Thyroid gland (tissue), 4 donors: ENCODE measurements at regions not wholly inside any gene's neighbourhood (a gene's known extent, or its start where the extent isn't known, plus 50 kb on each side); places are given as distances from the start of the nearest gene placed in this dataset.

Experiments
- DNase-seq, 2 donors: peaks; one replicate each; pipeline ENCODE4 v3.0.0-alpha.2; 2019
- H3K27ac ChIP-seq, 3 donors: fragments of 200-600 bp; sonication (generic); 1 replicate in 2 of 3; 2 replicates in 1 of 3; pipeline ENCODE4 v1.5.1; 2016 to 2019; ENCODE audit warnings: mild to moderate bottlenecking in 1 of 3, moderate library complexity in 1 of 3
- H3K27me3 ChIP-seq: fragments of 200-600 bp; sonication (generic); one replicate; pipeline ENCODE4 v1.5.1; 2019
- H3K36me3 ChIP-seq, 2 donors: fragments of 200-600 bp; sonication (generic); one replicate each; pipeline ENCODE4 v1.5.1; 2016 to 2019
- H3K4me1 ChIP-seq, 2 donors: fragments of 200-600 bp; sonication (generic); one replicate each; pipeline ENCODE4 v1.5.1; 2017 to 2019
- H3K4me3 ChIP-seq, 3 donors: fragments of 200-600 bp; sonication (generic); replicated peaks in 1 of 3; 1 replicate in 2 of 3; 2 replicates in 1 of 3; pipeline ENCODE4 v1.5.1; 2016; ENCODE audit warnings: mild to moderate bottlenecking in 1 of 3
- H3K9me3 ChIP-seq: fragments of 200-600 bp; sonication (generic); one replicate; pipeline ENCODE4 v1.5.1; 2017
- POLR2A ChIP-seq, 2 donors: fragments of 450-650 bp; IDR thresholded peaks; one replicate each; pipeline ENCODE4 v1.6.1; 2017; ENCODE audit warnings: antibody characterized with exemption in 2 of 2, mild to moderate bottlenecking in 2 of 2, moderate library complexity in 1 of 2
- WGBS, 2 donors: methylation state at CpG; one replicate each; pipeline ENCODE4 v1.1.5; 2017; 5-methylcytosine and 5-hydroxymethylcytosine counted together
- intact Hi-C: fragments of 100-400 bp; cut with DNase I; formaldehyde crosslinking; loops from one replicate; pipeline ENCODE4 v1.15.1; 2023
- TF ChIP-seq, protein P1 (sequence below), 6 experiments: fragments of 200-600 bp in 3 of 6; fragments of 450-650 bp in 3 of 6; sonication (generic) in 3 of 6; IDR thresholded peaks; one replicate each; pipeline ENCODE4 v1.5.1; 2016 to 2019; ENCODE audit warnings: antibody characterized with exemption in 6 of 6, mild to moderate bottlenecking in 2 of 6, inconsistent platforms in 1 of 6, moderate library complexity in 1 of 6

- TF ChIP-seq, protein P1, sequence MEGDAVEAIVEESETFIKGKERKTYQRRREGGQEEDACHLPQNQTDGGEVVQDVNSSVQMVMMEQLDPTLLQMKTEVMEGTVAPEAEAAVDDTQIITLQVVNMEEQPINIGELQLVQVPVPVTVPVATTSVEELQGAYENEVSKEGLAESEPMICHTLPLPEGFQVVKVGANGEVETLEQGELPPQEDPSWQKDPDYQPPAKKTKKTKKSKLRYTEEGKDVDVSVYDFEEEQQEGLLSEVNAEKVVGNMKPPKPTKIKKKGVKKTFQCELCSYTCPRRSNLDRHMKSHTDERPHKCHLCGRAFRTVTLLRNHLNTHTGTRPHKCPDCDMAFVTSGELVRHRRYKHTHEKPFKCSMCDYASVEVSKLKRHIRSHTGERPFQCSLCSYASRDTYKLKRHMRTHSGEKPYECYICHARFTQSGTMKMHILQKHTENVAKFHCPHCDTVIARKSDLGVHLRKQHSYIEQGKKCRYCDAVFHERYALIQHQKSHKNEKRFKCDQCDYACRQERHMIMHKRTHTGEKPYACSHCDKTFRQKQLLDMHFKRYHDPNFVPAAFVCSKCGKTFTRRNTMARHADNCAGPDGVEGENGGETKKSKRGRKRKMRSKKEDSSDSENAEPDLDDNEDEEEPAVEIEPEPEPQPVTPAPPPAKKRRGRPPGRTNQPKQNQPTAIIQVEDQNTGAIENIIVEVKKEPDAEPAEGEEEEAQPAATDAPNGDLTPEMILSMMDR (IDR thresholded peaks at IDR 0.05) = no peak
- TF ChIP-seq POLR2A (IDR thresholded peaks at IDR 0.05) = no peak
- Histone ChIP-seq H3K27me3 (no peaks in the 10 kb centered on the region), H3K27ac (no peak overlapping the region), H3K9me3 (no peaks in the 10 kb centered on the region), H3K36me3 (no peaks in the 10 kb centered on the region), H3K4me3 (no peak overlapping the region), H3K4me1 (no peaks in the 10 kb centered on the region)
- DNase-seq = no peak
- intact Hi-C loops = no loop called here
These were observed 756.4 kb downstream of the XPNPEP1 start for GRCh38 chr10:109166935-109167334.

DNA sequence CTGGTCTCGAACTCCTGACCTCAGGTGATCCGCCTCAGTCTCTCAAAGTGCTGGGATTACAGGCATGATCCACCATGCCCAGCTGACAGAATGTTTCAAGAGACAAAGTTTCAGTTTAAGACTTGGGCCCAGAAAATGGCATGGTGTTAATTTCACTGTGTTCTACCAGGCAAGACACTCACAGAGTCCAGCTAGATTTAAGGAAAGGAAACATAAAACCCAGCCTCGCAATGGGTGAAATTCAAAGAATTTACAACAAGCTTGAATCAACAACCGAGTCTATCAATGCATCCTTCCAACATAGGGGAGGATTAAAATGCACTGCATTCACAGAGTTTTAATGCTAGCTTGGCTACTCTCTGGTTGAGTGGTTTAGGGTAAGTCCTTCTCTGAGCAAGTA is 764.0 kb downstream of the XPNPEP1 start:
- Histone ChIP-seq H3K4me1 (no peaks in the 10 kb centered on the region), H3K4me3 (no peak overlapping the region), H3K36me3 (no peaks in the 10 kb centered on the region), H3K9me3 (no peaks in the 10 kb centered on the region), H3K27ac (no peak overlapping the region), H3K27me3 (no peaks in the 10 kb centered on the region)
- TF ChIP-seq, protein P1 (IDR thresholded peaks at IDR 0.05) = no peak
- intact Hi-C loops = no loop called here
- WGBS, 2 donors = 66 to 82% methylated on average over 4 of the region's 4 CpGs
- DNase-seq = no peak

DNA sequence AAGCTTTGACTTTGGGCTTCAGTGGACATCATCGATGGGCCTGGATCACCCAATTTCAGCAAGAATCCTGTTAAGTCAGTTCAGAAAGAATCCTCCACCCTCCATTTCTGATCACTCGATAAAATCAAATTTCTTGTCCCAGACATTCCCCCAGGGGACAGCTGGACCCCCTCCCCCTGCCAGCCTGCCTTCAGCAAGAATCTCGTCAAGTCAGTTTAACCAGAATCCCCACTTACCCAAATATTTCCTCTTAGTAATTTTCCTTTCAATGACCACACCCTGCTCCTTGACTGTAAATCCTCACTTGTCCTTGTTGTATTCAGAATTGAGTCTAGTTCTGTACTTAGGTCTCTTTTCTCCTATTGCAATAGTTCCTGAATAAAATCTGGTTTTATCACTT is 766.9 kb downstream of the XPNPEP1 start:
- Histone ChIP-seq H3K4me3 (no peak overlapping the region), H3K36me3 (no peaks in the 10 kb centered on the region), H3K27me3 (no peaks in the 10 kb centered on the region), H3K27ac (no peak overlapping the region), H3K4me1 (no peaks in the 10 kb centered on the region), H3K9me3 (no peaks in the 10 kb centered on the region)
- DNase-seq = no peak
- WGBS, 2 donors = 86 to 87% methylated on average over 3 of the region's 3 CpGs
- intact Hi-C loops = no loop called here
- no peak for TF ChIP-seq POLR2A (IDR thresholded peaks at IDR 0.05)
- TF ChIP-seq, protein P1 (IDR thresholded peaks at IDR 0.05) = no peak

- intact Hi-C loops = no loop called here
- Histone ChIP-seq H3K36me3 (no peaks in the 10 kb centered on the region), H3K9me3 (no peaks in the 10 kb centered on the region), H3K4me3 (no peak overlapping the region), H3K4me1 (no peaks in the 10 kb centered on the region), H3K27me3 (no peaks in the 10 kb centered on the region), H3K27ac (no peak overlapping the region)
- TF ChIP-seq, protein P1 (IDR thresholded peaks at IDR 0.05) = no peak
- TF ChIP-seq POLR2A (IDR thresholded peaks at IDR 0.05) = no peak
- no peak for DNase-seq
These were observed 773.5 kb downstream of the XPNPEP1 start for GRCh38 chr10:109149666-109150350.

DNA sequence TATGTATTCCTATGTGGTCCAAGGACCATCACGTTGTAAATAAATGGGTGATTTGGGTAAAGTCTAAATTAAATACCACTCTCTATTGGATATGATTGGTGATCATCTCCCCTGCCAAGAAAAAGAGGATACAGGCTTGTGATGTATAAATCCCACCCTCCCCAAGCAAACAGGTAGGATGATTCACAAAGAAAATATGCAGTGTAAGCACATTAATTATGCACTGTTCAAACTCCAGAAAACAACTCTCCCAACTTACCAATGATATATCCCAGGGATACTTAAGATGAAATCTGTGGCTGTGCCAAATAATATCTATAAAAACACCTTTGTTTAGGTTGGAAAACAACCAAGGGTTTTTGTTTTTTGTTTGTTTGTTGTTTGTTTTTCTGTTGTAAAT is 795.9 kb downstream of the XPNPEP1 start:
- no peaks in the 10 kb centered on the region for H3K27me3 ChIP-seq
- H3K4me3 ChIP-seq = no peak overlapping the region
- no peaks in the 10 kb centered on the region for H3K36me3 ChIP-seq
- WGBS, 2 donors = 77 to 81% methylated on average over 1 of the region's 1 CpG
- DNase-seq = no peak
- H3K27ac ChIP-seq = no peak overlapping the region
- no peak for TF ChIP-seq POLR2A (IDR thresholded peaks at IDR 0.05)
- TF ChIP-seq, protein P1 (IDR thresholded peaks at IDR 0.05) = no peak
- no peaks in the 10 kb centered on the region for H3K4me1 ChIP-seq
- intact Hi-C loops = no loop called here
- no peaks in the 10 kb centered on the region for H3K9me3 ChIP-seq
